ENCODE measurements at regions not wholly inside any gene's neighbourhood (a gene's known extent, or its start where the extent isn't known, plus 50 kb on each side); places are given as distances from the start of the nearest gene placed in this dataset.

- Histone ChIP-seq H3K4me3 (no peak overlapping the region), H3K4me1 (replicated peaks) (no peaks in the 10 kb centered on the region), H3K9me3 (no peaks in the 10 kb centered on the region), H3K27ac (no peak overlapping the region), H3K36me3 (no peaks in the 10 kb centered on the region), H3K27me3 (replicated peaks; ENCODE audit: insufficient read depth) (no peaks in the 10 kb centered on the region)
- DNase-seq (ENCODE audit: low spot score) = no peak
- intact Hi-C loops (cut with DNase I) = no loop called here
- 65% methylated on average over 3 of the region's 3 CpGs for WGBS
- no peak for TF ChIP-seq POLR2A (IDR thresholded peaks at IDR 0.05)
- TF ChIP-seq, protein P1, sequence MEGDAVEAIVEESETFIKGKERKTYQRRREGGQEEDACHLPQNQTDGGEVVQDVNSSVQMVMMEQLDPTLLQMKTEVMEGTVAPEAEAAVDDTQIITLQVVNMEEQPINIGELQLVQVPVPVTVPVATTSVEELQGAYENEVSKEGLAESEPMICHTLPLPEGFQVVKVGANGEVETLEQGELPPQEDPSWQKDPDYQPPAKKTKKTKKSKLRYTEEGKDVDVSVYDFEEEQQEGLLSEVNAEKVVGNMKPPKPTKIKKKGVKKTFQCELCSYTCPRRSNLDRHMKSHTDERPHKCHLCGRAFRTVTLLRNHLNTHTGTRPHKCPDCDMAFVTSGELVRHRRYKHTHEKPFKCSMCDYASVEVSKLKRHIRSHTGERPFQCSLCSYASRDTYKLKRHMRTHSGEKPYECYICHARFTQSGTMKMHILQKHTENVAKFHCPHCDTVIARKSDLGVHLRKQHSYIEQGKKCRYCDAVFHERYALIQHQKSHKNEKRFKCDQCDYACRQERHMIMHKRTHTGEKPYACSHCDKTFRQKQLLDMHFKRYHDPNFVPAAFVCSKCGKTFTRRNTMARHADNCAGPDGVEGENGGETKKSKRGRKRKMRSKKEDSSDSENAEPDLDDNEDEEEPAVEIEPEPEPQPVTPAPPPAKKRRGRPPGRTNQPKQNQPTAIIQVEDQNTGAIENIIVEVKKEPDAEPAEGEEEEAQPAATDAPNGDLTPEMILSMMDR (IDR thresholded peaks at IDR 0.05) = no peak
- TF ChIP-seq POLR2AphosphoS5 (IDR thresholded peaks at IDR 0.05) = no peak
These were observed 297.6 kb upstream of the ADGRL4 start for GRCh38 chr1:79304131-79304530.

GRCh38 chr1:79303040-79303439 lies 296.5 kb upstream of the ADGRL4 start:
- DNase-seq (ENCODE audit: low spot score) = no peak
- WGBS = 94% methylated on average over 2 of the region's 2 CpGs
- Histone ChIP-seq H3K36me3 (no peaks in the 10 kb centered on the region), H3K27me3 (replicated peaks; ENCODE audit: insufficient read depth) (no peaks in the 10 kb centered on the region), H3K4me3 (no peak overlapping the region), H3K9me3 (no peaks in the 10 kb centered on the region), H3K4me1 (replicated peaks) (no peaks in the 10 kb centered on the region), H3K27ac (no peak overlapping the region)
- TF ChIP-seq POLR2AphosphoS5 (IDR thresholded peaks at IDR 0.05) = no peak
- TF ChIP-seq, protein P1 (IDR thresholded peaks at IDR 0.05) = no peak
- no peak for TF ChIP-seq POLR2A (IDR thresholded peaks at IDR 0.05)
- intact Hi-C loops (cut with DNase I) = no loop called here

DNA sequence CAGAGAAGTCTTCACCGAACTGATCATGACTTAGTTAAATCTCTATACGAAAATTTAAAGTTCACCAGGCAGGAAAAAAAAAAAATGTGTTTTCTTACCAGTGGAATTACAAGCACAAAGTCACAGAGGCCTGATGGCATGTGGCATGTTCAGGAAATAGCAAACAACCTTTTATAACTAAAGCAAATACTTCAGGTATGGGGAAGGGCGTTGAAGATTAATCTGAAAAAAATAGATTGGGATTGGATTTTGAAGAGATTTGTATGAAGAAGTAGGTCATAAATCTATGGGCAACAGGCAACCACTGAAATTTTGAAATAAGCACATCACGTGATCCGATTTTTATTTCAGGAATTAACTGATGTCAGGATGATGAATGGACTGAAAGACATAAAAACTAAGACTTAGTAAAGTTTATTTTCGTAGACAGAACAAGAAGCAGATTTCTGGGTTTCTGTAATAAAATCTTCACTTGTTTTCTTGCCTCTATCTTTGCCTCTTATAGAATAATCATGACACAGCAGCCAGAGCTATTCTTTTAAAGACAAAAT lies 295.9 kb upstream of the ADGRL4 start:
- DNase-seq (ENCODE audit: low spot score) = no peak
- 37% methylated on average over 6 of the region's 6 CpGs for WGBS
- H3K4me1 ChIP-seq (replicated peaks) = no peaks in the 10 kb centered on the region
- H3K36me3 ChIP-seq = no peaks in the 10 kb centered on the region
- H3K27ac ChIP-seq = no peak overlapping the region
- H3K9me3 ChIP-seq = no peaks in the 10 kb centered on the region
- H3K27me3 ChIP-seq (replicated peaks; ENCODE audit: insufficient read depth) = no peaks in the 10 kb centered on the region
- H3K4me3 ChIP-seq = no peak overlapping the region
- TF ChIP-seq POLR2A (IDR thresholded peaks at IDR 0.05) (no peak), POLR2AphosphoS5 (IDR thresholded peaks at IDR 0.05) (no peak)
- TF ChIP-seq, protein P1 (IDR thresholded peaks at IDR 0.05) = no peak
- intact Hi-C loops (cut with DNase I) = no loop called here

GRCh38 chr1:79295967-79296366 lies 289.4 kb upstream of the ADGRL4 start:
- H3K27me3 ChIP-seq (replicated peaks; ENCODE audit: insufficient read depth) = no peaks in the 10 kb centered on the region
- TF ChIP-seq POLR2AphosphoS5 (IDR thresholded peaks at IDR 0.05) (no peak), POLR2A (IDR thresholded peaks at IDR 0.05) (no peak)
- TF ChIP-seq, protein P1 (IDR thresholded peaks at IDR 0.05) = no peak
- H3K27ac ChIP-seq = no peak overlapping the region
- intact Hi-C loops (cut with DNase I) = no loop called here
- no peaks in the 10 kb centered on the region for H3K36me3 ChIP-seq
- DNase-seq (ENCODE audit: low spot score) = no peak
- WGBS = 76% methylated on average over 3 of the region's 3 CpGs
- no peaks in the 10 kb centered on the region for H3K4me1 ChIP-seq (replicated peaks)
- H3K9me3 ChIP-seq = no peaks in the 10 kb centered on the region
- no peak overlapping the region for H3K4me3 ChIP-seq

- DNase-seq (ENCODE audit: low spot score) = no peak
- H3K27ac ChIP-seq = no peak overlapping the region
- WGBS = 79% methylated on average over 1 of the region's 1 CpG
These were observed 287.1 kb upstream of the ADGRL4 start for GRCh38 chr1:79293611-79294010.

More at GRCh38 chr1:79293611-79294010, 287.1 kb upstream of the ADGRL4 start:
- intact Hi-C loops (cut with DNase I) = no loop called here
- H3K4me3 ChIP-seq = no peak overlapping the region
- H3K4me1 ChIP-seq (replicated peaks) = no peaks in the 10 kb centered on the region
- H3K36me3 ChIP-seq = no peaks in the 10 kb centered on the region
- no peak for TF ChIP-seq POLR2A (IDR thresholded peaks at IDR 0.05)
- TF ChIP-seq, protein P1 (IDR thresholded peaks at IDR 0.05) = no peak
- TF ChIP-seq POLR2AphosphoS5 (IDR thresholded peaks at IDR 0.05) = no peak
- no peaks in the 10 kb centered on the region for H3K9me3 ChIP-seq
- H3K27me3 ChIP-seq (replicated peaks; ENCODE audit: insufficient read depth) = no peaks in the 10 kb centered on the region

All from prostate gland (tissue), 2 donors.